GM12873 (cell line): ENCODE measurements at regions not wholly inside any gene's neighbourhood (a gene's known extent, or its start where the extent isn't known, plus 50 kb on each side); places are given as distances from the start of the nearest gene placed in this dataset.

Source experiments
- TF ChIP-seq, protein P1 (sequence below): IDR thresholded peaks from 2 replicates; pipeline ENCODE4 v1.5.1; 2012; ENCODE audit warnings: low read depth, mild to moderate bottlenecking, moderate library complexity, low read length, control low read depth; ENCODE audit not compliant: insufficient read depth; ENCODE audit errors: missing control alignments

DNA sequence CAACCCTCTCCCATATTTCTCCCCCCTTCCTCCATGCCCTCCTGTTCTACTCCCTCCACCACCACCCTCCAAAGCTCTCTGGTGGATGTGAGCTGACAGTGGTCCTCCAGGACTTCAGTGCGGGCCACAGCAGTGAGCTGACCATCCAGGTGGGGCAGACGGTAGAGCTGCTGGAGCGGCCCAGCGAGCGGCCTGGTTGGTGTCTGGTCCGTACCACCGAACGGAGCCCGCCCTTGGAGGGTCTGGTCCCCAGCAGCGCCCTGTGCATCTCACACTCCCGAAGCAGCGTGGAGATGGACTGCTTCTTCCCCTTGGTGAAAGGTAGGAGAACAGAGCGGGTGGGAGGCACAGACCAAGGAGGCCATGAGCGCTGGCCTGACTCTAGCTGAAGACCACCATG lies 167.5 kb upstream of the UMPS start:
- TF ChIP-seq, protein P1, sequence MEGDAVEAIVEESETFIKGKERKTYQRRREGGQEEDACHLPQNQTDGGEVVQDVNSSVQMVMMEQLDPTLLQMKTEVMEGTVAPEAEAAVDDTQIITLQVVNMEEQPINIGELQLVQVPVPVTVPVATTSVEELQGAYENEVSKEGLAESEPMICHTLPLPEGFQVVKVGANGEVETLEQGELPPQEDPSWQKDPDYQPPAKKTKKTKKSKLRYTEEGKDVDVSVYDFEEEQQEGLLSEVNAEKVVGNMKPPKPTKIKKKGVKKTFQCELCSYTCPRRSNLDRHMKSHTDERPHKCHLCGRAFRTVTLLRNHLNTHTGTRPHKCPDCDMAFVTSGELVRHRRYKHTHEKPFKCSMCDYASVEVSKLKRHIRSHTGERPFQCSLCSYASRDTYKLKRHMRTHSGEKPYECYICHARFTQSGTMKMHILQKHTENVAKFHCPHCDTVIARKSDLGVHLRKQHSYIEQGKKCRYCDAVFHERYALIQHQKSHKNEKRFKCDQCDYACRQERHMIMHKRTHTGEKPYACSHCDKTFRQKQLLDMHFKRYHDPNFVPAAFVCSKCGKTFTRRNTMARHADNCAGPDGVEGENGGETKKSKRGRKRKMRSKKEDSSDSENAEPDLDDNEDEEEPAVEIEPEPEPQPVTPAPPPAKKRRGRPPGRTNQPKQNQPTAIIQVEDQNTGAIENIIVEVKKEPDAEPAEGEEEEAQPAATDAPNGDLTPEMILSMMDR, result no peak

DNA sequence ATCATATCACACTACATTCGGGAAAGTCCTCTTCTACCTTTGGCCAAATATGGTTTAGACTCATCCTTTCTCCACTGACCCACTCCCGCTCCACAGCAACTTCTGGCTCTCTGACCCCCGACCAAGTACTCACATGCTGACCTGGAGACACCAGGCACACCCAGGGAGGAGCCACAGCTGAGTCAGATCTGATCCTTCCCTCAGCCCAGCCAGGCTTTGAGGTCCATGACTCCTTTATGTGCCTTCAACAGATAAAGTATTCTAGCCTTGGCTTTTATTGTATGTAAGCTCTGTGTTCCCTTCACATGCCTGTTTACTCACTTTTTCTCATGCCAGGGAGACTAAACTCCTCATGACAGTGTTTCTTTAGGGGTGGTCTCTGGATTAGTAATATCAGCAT lies 166.9 kb upstream of the UMPS start:
- TF ChIP-seq, protein P1, result no peak

DNA sequence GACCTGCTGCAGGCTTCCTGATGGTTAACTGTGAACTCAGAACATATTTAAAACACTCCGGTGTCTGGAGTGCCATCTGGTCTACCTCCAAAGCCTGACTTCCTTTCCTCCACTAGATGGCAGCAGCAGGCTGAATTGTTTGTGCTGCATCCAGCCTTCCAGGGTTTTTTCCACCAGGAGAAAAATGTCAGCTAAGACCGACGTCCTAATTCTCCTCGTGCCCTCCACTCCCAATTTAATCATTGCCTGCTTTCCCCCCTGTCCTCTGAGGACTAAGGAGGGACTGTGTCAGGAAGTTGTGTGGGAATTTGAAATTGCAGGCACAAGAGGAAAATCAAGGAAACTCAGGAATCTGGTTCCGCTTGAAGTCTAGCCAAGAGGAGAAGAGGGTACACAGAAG lies 165.2 kb upstream of the UMPS start:
- TF ChIP-seq, protein P1, result peak; percentile 89

DNA sequence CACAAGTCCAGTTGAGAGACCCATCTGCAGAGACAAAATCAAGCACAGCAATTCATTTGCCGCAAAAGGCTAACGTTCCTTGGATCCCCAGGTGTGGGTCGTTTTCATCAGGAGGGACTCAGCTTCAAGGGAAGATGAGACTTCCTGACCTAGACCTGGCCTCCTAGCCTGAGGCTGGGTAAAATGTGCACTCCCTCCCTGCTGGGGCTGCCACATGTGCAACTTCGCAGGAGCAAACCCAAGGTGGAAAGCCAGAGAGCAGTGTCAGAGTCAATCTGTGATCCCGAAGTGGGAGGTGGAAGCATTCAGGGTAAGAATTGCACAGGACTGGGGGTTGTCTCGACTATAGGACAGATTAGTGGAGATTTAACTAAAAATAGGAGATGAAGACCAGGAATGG lies 164.7 kb upstream of the UMPS start:
- TF ChIP-seq, protein P1, result no peak

DNA sequence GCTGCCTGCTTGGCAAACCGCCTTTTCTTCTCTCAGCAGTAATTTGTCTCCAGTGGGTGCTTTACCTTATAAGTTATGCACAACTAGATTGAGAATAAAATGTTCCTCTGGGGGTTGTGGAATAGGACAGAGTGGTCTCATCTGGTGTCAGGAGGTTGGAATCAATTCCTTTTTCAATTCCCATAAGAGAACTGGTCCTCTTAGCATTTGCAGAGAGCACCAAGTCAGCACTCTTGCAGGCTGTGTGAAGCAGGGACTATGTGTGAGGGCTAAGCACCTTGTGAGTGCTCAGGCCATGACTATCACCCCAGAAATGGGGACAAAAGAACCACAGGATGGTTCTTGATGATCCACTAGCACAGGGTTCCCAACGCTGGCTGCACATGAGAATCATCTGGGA lies 163.6 kb upstream of the UMPS start:
- TF ChIP-seq, protein P1, result no peak

DNA sequence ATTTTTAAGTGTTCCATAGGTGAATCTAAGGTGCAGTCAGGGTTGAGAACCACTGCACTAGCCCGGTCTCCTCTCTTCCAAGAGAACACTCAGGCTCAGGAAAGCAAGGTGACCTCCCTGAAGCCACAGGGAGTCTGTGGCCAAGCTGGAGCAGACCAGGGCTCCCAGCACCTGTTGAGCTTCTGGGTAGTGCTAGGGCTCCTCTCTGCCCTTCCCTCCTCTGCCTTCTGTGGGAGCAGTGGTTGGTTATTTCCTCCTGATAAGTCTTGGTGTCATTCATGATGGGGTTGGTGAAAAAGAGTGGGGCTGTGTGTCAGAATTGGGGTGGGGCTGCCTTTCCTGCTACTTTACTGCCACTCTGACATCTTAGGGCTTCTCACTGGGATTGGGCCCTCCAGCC lies 163.1 kb upstream of the UMPS start:
- TF ChIP-seq, protein P1, result no peak

DNA sequence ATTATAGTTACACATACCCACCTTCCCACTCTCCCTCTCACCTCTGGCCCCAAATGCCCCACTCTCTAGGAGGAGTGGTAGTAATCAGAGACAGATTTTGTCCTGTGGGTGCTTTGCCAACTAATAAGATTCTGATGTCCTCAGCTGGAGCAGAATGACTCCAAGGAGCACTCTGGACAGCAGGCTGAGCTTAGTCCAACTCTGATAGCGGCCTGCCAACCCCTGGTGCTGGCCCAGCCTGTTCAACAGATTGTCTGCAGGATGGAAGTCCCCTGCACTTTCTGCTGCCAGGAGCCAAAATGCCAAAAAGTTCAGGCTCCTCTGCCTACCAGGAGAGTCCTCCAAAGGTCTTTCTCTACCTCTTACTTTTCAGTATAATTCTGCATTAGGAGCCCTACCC lies 160.5 kb upstream of the UMPS start:
- TF ChIP-seq, protein P1, result no peak
